HG03439 (cell line): ENCODE measurements at regions not wholly inside any gene's neighbourhood (a gene's known extent, or its start where the extent isn't known, plus 50 kb on each side); places are given as distances from the start of the nearest gene placed in this dataset.
A peak's percentile ranks its signal among the peaks of the same experiment; 100 is the strongest.

Experiments used
- ATAC-seq: cut with Tn5 transposase; IDR thresholded peaks from one replicate; pipeline ENCODE4 v1.9.1; 2021; ENCODE audit warnings: mild to moderate bottlenecking, moderate library complexity; ENCODE audit not compliant: unreplicated experiment

- ATAC-seq, result no peak
These were observed 313.6 kb downstream of the TBC1D32 start for GRCh38 chr6:121020656-121021055.

GRCh38 chr6:121008553-121008952, 325.7 kb downstream of the TBC1D32 start:
- ATAC-seq, result no peak

GRCh38 chr6:121006024-121006423, 328.3 kb downstream of the TBC1D32 start:
- ATAC-seq, result no peak

- no peak for ATAC-seq
These were observed 333.9 kb downstream of the TBC1D32 start for GRCh38 chr6:121000381-121000780.

GRCh38 chr6:120996340-120996739, 337.9 kb downstream of the TBC1D32 start:
- no peak for ATAC-seq

- no peak for ATAC-seq
These were observed 339.7 kb downstream of the TBC1D32 start for GRCh38 chr6:120994573-120994967.

GRCh38 chr6:120993929-120994572, 340.2 kb downstream of the TBC1D32 start:
- ATAC-seq, result no peak

GRCh38 chr6:120992257-120992656, 342.0 kb downstream of the TBC1D32 start:
- no peak for ATAC-seq

- ATAC-seq, result no peak
These were observed 343.4 kb downstream of the TBC1D32 start for GRCh38 chr6:120990866-120991265.

GRCh38 chr6:120981835-120982234, 352.4 kb downstream of the TBC1D32 start:
- no peak for ATAC-seq

- no peak for ATAC-seq
These were observed 368.0 kb downstream of the TBC1D32 start for GRCh38 chr6:120966321-120966720.

- ATAC-seq, result no peak
These were observed 368.5 kb downstream of the TBC1D32 start for GRCh38 chr6:120965814-120966213.

- no peak for ATAC-seq
These were observed 373.5 kb downstream of the TBC1D32 start for GRCh38 chr6:120960761-120961160.

GRCh38 chr6:120954111-120954510, 380.2 kb downstream of the TBC1D32 start:
- ATAC-seq, result no peak

- no peak for ATAC-seq
These were observed 383.0 kb downstream of the TBC1D32 start for GRCh38 chr6:120951258-120951657.

- no peak for ATAC-seq
These were observed 387.2 kb downstream of the TBC1D32 start for GRCh38 chr6:120947111-120947510.

- no peak for ATAC-seq
These were observed 388.2 kb downstream of the TBC1D32 start for GRCh38 chr6:120945905-120946594.

- peak; percentile 98 for ATAC-seq
These were observed 395.3 kb downstream of the TBC1D32 start for GRCh38 chr6:120938876-120939472.

GRCh38 chr6:120938164-120938875, 396.0 kb downstream of the TBC1D32 start:
- no peak for ATAC-seq

- no peak for ATAC-seq
These were observed 398.4 kb downstream of the TBC1D32 start for GRCh38 chr6:120935908-120936307.

- ATAC-seq, result no peak
These were observed 399.3 kb downstream of the TBC1D32 start for GRCh38 chr6:120935016-120935415.
